Adrenal gland (tissue), 9 donors: ENCODE measurements at regions not wholly inside any gene's neighbourhood (a gene's known extent, or its start where the extent isn't known, plus 50 kb on each side); places are given as distances from the start of the nearest gene placed in this dataset.

Source experiments
- DNase-seq, 7 donors: peaks; one replicate each; pipeline ENCODE4 v3.0.0-alpha.2; 2019 to 2020
- H3K27ac ChIP-seq, 5 donors: fragments of 200-600 bp; sonication (generic) in 4 of 5; 1 replicate in 3 of 5; 2 replicates in 2 of 5; pipeline versions ENCODE4 v1.5.1 to v1.8.0; 2016 to 2020; ENCODE audit warnings: mild to moderate bottlenecking in 1 of 5
- H3K27me3 ChIP-seq: fragments of 200-600 bp; 2 replicates; pipeline ENCODE4 v1.8.0; 2021
- H3K36me3 ChIP-seq, 2 donors: fragments of 200-600 bp; replicated peaks in 1 of 2; 1 replicate in 1 of 2; 2 replicates in 1 of 2; pipeline versions ENCODE4 v1.5.1 to v1.8.0; 2018 to 2022
- H3K4me1 ChIP-seq, 2 donors: fragments of 200-600 bp; replicated peaks in 1 of 2; 1 replicate in 1 of 2; 2 replicates in 1 of 2; pipeline versions ENCODE4 v1.5.1 to v1.8.0; 2018 to 2021
- H3K4me3 ChIP-seq, 4 donors: fragments of 200-600 bp; sonication (generic) in 3 of 4; one replicate each; pipeline ENCODE4 v1.5.1; 2016 to 2018
- H3K9me3 ChIP-seq, 3 donors: fragments of 200-600 bp; sonication (generic) in 1 of 3; replicated peaks in 1 of 3; 1 replicate in 2 of 3; 2 replicates in 1 of 3; pipeline versions ENCODE4 v1.5.1 to v1.8.0; 2016 to 2021
- CTCF ChIP-seq, 6 experiments: fragments of 450-650 bp in 4 of 6; fragments of 200-600 bp in 2 of 6; sonication (generic) in 1 of 6; IDR thresholded peaks; 1 replicate in 5 of 6; 2 replicates in 1 of 6; pipeline versions ENCODE4 v1.5.1 to v1.8.0; 2016 to 2021; ENCODE audit warnings: antibody characterized with exemption in 6 of 6, mild to moderate bottlenecking in 2 of 6, moderate library complexity in 1 of 6
- POLR2A ChIP-seq, 2 donors: fragments of 450-650 bp; IDR thresholded peaks; one replicate each; pipeline ENCODE4 v1.6.1; 2017; ENCODE audit warnings: antibody characterized with exemption in 2 of 2, mild to moderate bottlenecking in 2 of 2, moderate library complexity in 1 of 2
- WGBS, 4 donors: extraction: QIAGEN DNeasy Blood & Tissue Kit in 2 of 4; methylation state at CpG; one replicate each; pipeline versions ENCODE4 v1.1.5 to v1.1.7; 2013 to 2017; 5-methylcytosine and 5-hydroxymethylcytosine counted together
- intact Hi-C, 2 donors: fragments of 100-400 bp; cut with DNase I; formaldehyde crosslinking; loops; one replicate each; pipeline versions ENCODE4 v1.14.1 to v1.15.0; 2022 to 2023
- donor health status: healthy with polysubstance abuse.
- donor health status: Bipolar disorder and iron deficiency.
- donor health status: DM: yes; HTN: yes; CAD: no.
- donor health status: DM: no; HTN: no; CAD: no.
- donor health status: DM: no; HTN: no; CAD: no.

- WGBS, 4 donors, result 73 to 78% (median 77%) methylated on average over 10 to 12 of the region's 12 CpGs
- no peak for TF ChIP-seq POLR2A (IDR thresholded peaks at IDR 0.05)
- no peak for TF ChIP-seq CTCF (IDR thresholded peaks at IDR 0.05)
- DNase-seq, result no peak
These were observed 100.0 kb upstream of the AJAP1 start for GRCh38 chr1:4554271-4554865.

GRCh38 chr1:4557949-4558348, 96.5 kb upstream of the AJAP1 start:
- intact Hi-C loops, result no loop called here
- no peaks in the 10 kb centered on the region for H3K27me3 ChIP-seq
- no peak overlapping the region for H3K4me3 ChIP-seq
- no peak overlapping the region for H3K27ac ChIP-seq
- no peak for DNase-seq
- H3K36me3 ChIP-seq, result no peaks in the 10 kb centered on the region
- H3K9me3 ChIP-seq, result no peaks in the 10 kb centered on the region
- H3K4me1 ChIP-seq, result no peaks in the 10 kb centered on the region
- TF ChIP-seq POLR2A (IDR thresholded peaks at IDR 0.05), result no peak
- TF ChIP-seq CTCF (IDR thresholded peaks at IDR 0.05), result no peak
- 62 to 72% (median 65%) methylated on average over 5 of the region's 5 CpGs for WGBS, 4 donors

More at GRCh38 chr1:4554271-4554865, 100.0 kb upstream of the AJAP1 start:
- no peak overlapping the region for H3K27ac ChIP-seq
- H3K9me3 ChIP-seq, result no peaks in the 10 kb centered on the region
- H3K4me1 ChIP-seq, result no peaks in the 10 kb centered on the region
- intact Hi-C loops, result no loop called here
- no peak overlapping the region for H3K4me3 ChIP-seq
- H3K36me3 ChIP-seq, result no peaks in the 10 kb centered on the region
- H3K27me3 ChIP-seq, result no peaks in the 10 kb centered on the region

- no peak for DNase-seq
- WGBS, 4 donors, result 13 to 41% (median 26%) methylated on average over 10 of the region's 10 CpGs
- H3K4me3 ChIP-seq, result no peak overlapping the region
- H3K36me3 ChIP-seq, result no peaks in the 10 kb centered on the region
- no peak overlapping the region for H3K27ac ChIP-seq
- no peaks in the 10 kb centered on the region for H3K27me3 ChIP-seq
- TF ChIP-seq CTCF (IDR thresholded peaks at IDR 0.05), result no peak
- no peak for TF ChIP-seq POLR2A (IDR thresholded peaks at IDR 0.05)
- no peaks in the 10 kb centered on the region for H3K4me1 ChIP-seq
- intact Hi-C loops, result no loop called here
- H3K9me3 ChIP-seq, result no peaks in the 10 kb centered on the region
These were observed 93.2 kb upstream of the AJAP1 start for GRCh38 chr1:4561205-4561604.

- WGBS, 4 donors, result 91 to 92% (median 92%) methylated on average over 4 to 9 of the region's 9 CpGs
- intact Hi-C loops, result no loop called here
- H3K36me3 ChIP-seq, result no peaks in the 10 kb centered on the region
These were observed 92.1 kb upstream of the AJAP1 start for GRCh38 chr1:4562321-4562720.

More at GRCh38 chr1:4562321-4562720, 92.1 kb upstream of the AJAP1 start:
- no peak for DNase-seq
- no peaks in the 10 kb centered on the region for H3K27me3 ChIP-seq
- H3K4me3 ChIP-seq, result no peak overlapping the region
- TF ChIP-seq CTCF (IDR thresholded peaks at IDR 0.05) (no peak), POLR2A (IDR thresholded peaks at IDR 0.05) (no peak)
- no peaks in the 10 kb centered on the region for H3K4me1 ChIP-seq
- no peak overlapping the region for H3K27ac ChIP-seq
- no peaks in the 10 kb centered on the region for H3K9me3 ChIP-seq
